Glutamatergic neuron (in vitro differentiated cells): ENCODE measurements at regions not wholly inside any gene's neighbourhood (a gene's known extent, or its start where the extent isn't known, plus 50 kb on each side); places are given as distances from the start of the nearest gene placed in this dataset.

Experiments used
- DNase-seq: peaks from one replicate; pipeline ENCODE4 v3.0.0; 2022
- H3K27ac Mint-ChIP-seq: one replicate; pipeline ENCODE4 v1.8.0; 2020; ENCODE audit warnings: mild to moderate bottlenecking, mixed read lengths, inconsistent platforms; ENCODE audit not compliant: unreplicated experiment
- H3K27me3 Mint-ChIP-seq: one replicate; pipeline ENCODE4 v1.8.0; 2020; ENCODE audit warnings: mild to moderate bottlenecking, moderate library complexity, mixed read lengths, inconsistent platforms; ENCODE audit not compliant: unreplicated experiment
- H3K36me3 Mint-ChIP-seq: one replicate; pipeline ENCODE4 v1.8.0; 2020; ENCODE audit warnings: mild to moderate bottlenecking, mixed read lengths, inconsistent platforms; ENCODE audit not compliant: unreplicated experiment
- H3K4me1 Mint-ChIP-seq: one replicate; pipeline ENCODE4 v1.8.0; 2020; ENCODE audit warnings: mild to moderate bottlenecking, low read depth, mixed read lengths, inconsistent platforms; ENCODE audit not compliant: unreplicated experiment
- H3K4me3 Mint-ChIP-seq: one replicate; pipeline ENCODE4 v1.8.0; 2020; ENCODE audit warnings: mild to moderate bottlenecking, mixed read lengths, inconsistent platforms; ENCODE audit not compliant: unreplicated experiment
- H3K9me3 Mint-ChIP-seq: one replicate; pipeline ENCODE4 v1.8.0; 2020; ENCODE audit warnings: mild to moderate bottlenecking, moderate library complexity, mixed read lengths, inconsistent platforms; ENCODE audit not compliant: unreplicated experiment
- CTCF ChIP-seq: fragments of 200-600 bp; sonication (generic); IDR thresholded peaks from one replicate; pipeline ENCODE4 v1.5.0; 2021; ENCODE audit not compliant: partially characterized antibody, unreplicated experiment

DNA sequence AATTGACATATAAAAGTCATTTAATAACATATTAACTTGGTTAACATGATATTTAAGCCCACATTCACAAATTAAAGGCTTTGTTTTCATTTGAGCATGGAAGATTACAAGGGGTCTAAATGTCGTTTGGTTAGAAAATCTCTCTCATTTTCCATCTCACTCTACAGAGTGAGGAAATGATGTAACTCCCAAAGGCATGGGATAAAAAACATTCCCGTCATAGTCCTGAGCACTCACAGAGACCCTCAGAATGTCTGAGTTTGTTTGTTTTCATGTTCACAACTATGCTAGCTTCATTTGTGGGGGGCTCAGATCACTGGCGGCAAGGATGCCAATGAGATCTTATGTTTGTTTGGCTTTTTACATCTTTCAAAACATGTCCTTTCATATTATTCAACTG is 307.5 kb downstream of the TBC1D4 start:
- Mint-ChIP-seq H3K4me3 (no peak overlapping the region), H3K27ac (no peak overlapping the region), H3K9me3 (peaks cover 3% of the 10 kb centered on the region), H3K27me3 (peaks cover 6% of the 10 kb centered on the region), H3K36me3 (no peaks in the 10 kb centered on the region), H3K4me1 (peaks cover 19% of the 10 kb centered on the region)
- DNase-seq = no peak
- no peak for TF ChIP-seq CTCF

DNA sequence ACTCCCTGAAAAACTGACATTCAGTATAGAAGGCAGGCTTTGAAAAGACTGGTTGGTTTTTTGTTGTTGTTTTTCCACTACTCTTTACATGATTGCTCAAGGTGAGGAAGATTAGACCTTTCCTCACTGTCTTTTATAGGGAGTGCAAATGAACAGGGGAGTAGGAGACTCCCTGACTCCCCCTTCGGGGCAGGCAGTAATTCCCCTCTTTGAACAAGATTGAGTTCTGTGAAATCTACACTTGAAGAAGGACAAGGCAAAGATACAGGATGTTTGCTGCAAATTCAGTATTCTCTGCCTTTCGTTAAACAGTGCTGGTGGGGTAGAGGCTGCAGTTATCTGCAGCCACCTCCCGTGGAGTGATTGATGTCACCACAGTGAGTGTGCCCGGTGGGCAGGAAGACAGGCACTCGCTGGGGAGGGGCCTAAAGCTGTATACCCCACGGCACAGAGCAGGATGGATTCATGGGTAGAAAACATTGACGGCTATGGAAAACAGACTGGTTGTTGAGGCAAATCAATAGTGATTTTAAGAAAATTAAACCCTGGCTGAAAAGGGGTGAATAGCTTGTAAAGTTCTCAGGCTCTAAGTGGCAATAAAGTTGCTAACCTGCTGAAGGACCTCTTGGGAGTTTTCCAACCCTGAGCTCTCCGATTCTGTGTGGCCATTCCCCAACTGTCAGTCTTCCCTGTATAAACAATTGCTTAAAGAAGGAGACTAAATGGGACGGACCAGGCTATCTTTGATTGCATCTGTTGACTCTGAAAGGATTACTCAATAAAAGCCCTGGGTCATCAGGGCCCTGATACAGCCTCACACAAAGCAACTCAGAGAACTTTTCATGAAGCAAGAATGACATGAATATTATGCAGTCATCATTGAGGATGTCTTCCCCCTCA is 308.3 kb downstream of the TBC1D4 start:
- Mint-ChIP-seq H3K36me3 (no peaks in the 10 kb centered on the region), H3K9me3 (peaks cover 3% of the 10 kb centered on the region), H3K27ac (no peak overlapping the region), H3K4me3 (no peak overlapping the region), H3K4me1 (peaks cover 19% of the 10 kb centered on the region), H3K27me3 (peaks cover 6% of the 10 kb centered on the region)
- no peak for DNase-seq
- no peak for TF ChIP-seq CTCF

GRCh38 chr13:75170311-75170710 is 311.7 kb downstream of the TBC1D4 start:
- Mint-ChIP-seq H3K36me3 (no peaks in the 10 kb centered on the region), H3K4me1 (peaks cover 19% of the 10 kb centered on the region), H3K27ac (peak overlapping the region; percentile 86), H3K4me3 (no peak overlapping the region), H3K9me3 (peaks cover 3% of the 10 kb centered on the region), H3K27me3 (peaks cover 6% of the 10 kb centered on the region)
- no peak for TF ChIP-seq CTCF
- DNase-seq = peak; percentile 57

GRCh38 chr13:75165543-75166230 is 316.3 kb downstream of the TBC1D4 start:
- Mint-ChIP-seq H3K4me3 (no peak overlapping the region), H3K4me1 (peaks cover 9% of the 10 kb centered on the region), H3K36me3 (no peaks in the 10 kb centered on the region), H3K27ac (no peak overlapping the region), H3K9me3 (peaks cover 3% of the 10 kb centered on the region), H3K27me3 (peaks cover 8% of the 10 kb centered on the region)
- no peak for DNase-seq
- TF ChIP-seq CTCF = no peak

- H3K9me3 Mint-ChIP-seq = no peaks in the 10 kb centered on the region
- TF ChIP-seq CTCF = no peak
- H3K27ac Mint-ChIP-seq = no peak overlapping the region
- no peak overlapping the region for H3K4me3 Mint-ChIP-seq
- no peak for DNase-seq
- H3K36me3 Mint-ChIP-seq = no peaks in the 10 kb centered on the region
- H3K4me1 Mint-ChIP-seq = no peaks in the 10 kb centered on the region
- H3K27me3 Mint-ChIP-seq = peaks cover 4% of the 10 kb centered on the region
These were observed 320.2 kb downstream of the TBC1D4 start for GRCh38 chr13:75161804-75162203.
